ENCODE measurements at regions not wholly inside any gene's neighbourhood (a gene's known extent, or its start where the extent isn't known, plus 50 kb on each side); places are given as distances from the start of the nearest gene placed in this dataset.
"Not testable (repeated sequence)": the region's sequence is repeated elsewhere in the genome, so short reads cannot be mapped to it uniquely, and the experiment has no call there.

- TF ChIP-seq ETS1 (IDR thresholded peaks at IDR 0.05); POLR2AphosphoS5 (IDR thresholded peaks at IDR 0.05; ENCODE audit: low read depth); EZH2 (IDR thresholded peaks at IDR 0.05; ENCODE audit: low read depth, unreplicated experiment); EZH2phosphoT487 (IDR thresholded peaks at IDR 0.05; ENCODE audit: unreplicated experiment); ZNF331 (CRISPR knock-in tag; IDR thresholded peaks at IDR 0.05; ENCODE audit: low read depth): not testable (repeated sequence)
- TF ChIP-seq, protein P1, sequence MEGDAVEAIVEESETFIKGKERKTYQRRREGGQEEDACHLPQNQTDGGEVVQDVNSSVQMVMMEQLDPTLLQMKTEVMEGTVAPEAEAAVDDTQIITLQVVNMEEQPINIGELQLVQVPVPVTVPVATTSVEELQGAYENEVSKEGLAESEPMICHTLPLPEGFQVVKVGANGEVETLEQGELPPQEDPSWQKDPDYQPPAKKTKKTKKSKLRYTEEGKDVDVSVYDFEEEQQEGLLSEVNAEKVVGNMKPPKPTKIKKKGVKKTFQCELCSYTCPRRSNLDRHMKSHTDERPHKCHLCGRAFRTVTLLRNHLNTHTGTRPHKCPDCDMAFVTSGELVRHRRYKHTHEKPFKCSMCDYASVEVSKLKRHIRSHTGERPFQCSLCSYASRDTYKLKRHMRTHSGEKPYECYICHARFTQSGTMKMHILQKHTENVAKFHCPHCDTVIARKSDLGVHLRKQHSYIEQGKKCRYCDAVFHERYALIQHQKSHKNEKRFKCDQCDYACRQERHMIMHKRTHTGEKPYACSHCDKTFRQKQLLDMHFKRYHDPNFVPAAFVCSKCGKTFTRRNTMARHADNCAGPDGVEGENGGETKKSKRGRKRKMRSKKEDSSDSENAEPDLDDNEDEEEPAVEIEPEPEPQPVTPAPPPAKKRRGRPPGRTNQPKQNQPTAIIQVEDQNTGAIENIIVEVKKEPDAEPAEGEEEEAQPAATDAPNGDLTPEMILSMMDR (conservative IDR thresholded peaks at IDR 0.05; ENCODE audit: low read depth in 2 of 2), result not testable (repeated sequence)
- TF ChIP-seq, protein P2, sequence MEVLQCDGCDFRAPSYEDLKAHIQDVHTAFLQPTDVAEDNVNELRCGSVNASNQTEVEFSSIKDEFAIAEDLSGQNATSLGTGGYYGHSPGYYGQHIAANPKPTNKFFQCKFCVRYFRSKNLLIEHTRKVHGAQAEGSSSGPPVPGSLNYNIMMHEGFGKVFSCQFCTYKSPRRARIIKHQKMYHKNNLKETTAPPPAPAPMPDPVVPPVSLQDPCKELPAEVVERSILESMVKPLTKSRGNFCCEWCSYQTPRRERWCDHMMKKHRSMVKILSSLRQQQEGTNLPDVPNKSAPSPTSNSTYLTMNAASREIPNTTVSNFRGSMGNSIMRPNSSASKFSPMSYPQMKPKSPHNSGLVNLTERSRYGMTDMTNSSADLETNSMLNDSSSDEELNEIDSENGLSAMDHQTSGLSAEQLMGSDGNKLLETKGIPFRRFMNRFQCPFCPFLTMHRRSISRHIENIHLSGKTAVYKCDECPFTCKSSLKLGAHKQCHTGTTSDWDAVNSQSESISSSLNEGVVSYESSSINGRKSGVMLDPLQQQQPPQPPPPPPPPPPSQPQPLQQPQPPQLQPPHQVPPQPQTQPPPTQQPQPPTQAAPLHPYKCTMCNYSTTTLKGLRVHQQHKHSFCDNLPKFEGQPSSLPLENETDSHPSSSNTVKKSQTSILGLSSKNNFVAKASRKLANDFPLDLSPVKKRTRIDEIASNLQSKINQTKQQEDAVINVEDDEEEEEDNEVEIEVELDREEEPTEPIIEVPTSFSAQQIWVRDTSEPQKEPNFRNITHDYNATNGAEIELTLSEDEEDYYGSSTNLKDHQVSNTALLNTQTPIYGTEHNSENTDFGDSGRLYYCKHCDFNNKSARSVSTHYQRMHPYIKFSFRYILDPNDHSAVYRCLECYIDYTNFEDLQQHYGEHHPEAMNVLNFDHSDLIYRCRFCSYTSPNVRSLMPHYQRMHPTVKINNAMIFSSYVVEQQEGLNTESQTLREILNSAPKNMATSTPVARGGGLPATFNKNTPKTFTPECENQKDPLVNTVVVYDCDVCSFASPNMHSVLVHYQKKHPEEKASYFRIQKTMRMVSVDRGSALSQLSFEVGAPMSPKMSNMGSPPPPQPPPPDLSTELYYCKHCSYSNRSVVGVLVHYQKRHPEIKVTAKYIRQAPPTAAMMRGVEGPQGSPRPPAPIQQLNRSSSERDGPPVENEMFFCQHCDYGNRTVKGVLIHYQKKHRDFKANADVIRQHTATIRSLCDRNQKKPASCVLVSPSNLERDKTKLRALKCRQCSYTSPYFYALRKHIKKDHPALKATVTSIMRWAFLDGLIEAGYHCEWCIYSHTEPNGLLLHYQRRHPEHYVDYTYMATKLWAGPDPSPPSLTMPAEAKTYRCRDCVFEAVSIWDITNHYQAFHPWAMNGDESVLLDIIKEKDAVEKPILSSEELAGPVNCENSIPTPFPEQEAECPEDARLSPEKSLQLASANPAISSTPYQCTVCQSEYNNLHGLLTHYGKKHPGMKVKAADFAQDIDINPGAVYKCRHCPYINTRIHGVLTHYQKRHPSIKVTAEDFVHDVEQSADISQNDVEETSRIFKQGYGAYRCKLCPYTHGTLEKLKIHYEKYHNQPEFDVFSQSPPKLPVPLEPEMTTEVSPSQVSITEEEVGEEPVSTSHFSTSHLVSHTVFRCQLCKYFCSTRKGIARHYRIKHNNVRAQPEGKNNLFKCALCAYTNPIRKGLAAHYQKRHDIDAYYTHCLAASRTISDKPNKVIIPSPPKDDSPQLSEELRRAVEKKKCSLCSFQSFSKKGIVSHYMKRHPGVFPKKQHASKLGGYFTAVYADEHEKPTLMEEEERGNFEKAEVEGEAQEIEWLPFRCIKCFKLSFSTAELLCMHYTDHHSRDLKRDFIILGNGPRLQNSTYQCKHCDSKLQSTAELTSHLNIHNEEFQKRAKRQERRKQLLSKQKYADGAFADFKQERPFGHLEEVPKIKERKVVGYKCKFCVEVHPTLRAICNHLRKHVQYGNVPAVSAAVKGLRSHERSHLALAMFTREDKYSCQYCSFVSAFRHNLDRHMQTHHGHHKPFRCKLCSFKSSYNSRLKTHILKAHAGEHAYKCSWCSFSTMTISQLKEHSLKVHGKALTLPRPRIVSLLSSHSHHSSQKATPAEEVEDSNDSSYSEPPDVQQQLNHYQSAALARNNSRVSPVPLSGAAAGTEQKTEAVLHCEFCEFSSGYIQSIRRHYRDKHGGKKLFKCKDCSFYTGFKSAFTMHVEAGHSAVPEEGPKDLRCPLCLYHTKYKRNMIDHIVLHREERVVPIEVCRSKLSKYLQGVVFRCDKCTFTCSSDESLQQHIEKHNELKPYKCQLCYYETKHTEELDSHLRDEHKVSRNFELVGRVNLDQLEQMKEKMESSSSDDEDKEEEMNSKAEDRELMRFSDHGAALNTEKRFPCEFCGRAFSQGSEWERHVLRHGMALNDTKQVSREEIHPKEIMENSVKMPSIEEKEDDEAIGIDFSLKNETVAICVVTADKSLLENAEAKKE (CRISPR knock-in tag; IDR thresholded peaks at IDR 0.05), result not testable (repeated sequence)
- TF ChIP-seq, protein P3, sequence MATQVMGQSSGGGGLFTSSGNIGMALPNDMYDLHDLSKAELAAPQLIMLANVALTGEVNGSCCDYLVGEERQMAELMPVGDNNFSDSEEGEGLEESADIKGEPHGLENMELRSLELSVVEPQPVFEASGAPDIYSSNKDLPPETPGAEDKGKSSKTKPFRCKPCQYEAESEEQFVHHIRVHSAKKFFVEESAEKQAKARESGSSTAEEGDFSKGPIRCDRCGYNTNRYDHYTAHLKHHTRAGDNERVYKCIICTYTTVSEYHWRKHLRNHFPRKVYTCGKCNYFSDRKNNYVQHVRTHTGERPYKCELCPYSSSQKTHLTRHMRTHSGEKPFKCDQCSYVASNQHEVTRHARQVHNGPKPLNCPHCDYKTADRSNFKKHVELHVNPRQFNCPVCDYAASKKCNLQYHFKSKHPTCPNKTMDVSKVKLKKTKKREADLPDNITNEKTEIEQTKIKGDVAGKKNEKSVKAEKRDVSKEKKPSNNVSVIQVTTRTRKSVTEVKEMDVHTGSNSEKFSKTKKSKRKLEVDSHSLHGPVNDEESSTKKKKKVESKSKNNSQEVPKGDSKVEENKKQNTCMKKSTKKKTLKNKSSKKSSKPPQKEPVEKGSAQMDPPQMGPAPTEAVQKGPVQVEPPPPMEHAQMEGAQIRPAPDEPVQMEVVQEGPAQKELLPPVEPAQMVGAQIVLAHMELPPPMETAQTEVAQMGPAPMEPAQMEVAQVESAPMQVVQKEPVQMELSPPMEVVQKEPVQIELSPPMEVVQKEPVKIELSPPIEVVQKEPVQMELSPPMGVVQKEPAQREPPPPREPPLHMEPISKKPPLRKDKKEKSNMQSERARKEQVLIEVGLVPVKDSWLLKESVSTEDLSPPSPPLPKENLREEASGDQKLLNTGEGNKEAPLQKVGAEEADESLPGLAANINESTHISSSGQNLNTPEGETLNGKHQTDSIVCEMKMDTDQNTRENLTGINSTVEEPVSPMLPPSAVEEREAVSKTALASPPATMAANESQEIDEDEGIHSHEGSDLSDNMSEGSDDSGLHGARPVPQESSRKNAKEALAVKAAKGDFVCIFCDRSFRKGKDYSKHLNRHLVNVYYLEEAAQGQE (IDR thresholded peaks at IDR 0.05; ENCODE audit: unreplicated experiment), result not testable (repeated sequence)
These were observed 100.7 kb downstream of the FOXD2 start for GRCh38 chr1:47538530-47538929.
